RWPE1 (cell line): ENCODE measurements at regions not wholly inside any gene's neighbourhood (a gene's known extent, or its start where the extent isn't known, plus 50 kb on each side); places are given as distances from the start of the nearest gene placed in this dataset.

Experiments used
- CTCF ChIA-PET: fragments of 350-600 bp; sonication (Branson Sonifier 250); formaldehyde crosslinking; extraction: SDS; loops from one replicate; lab custom pipeline; 2021; lab: Yijun Ruan, JAX
- POLR2A ChIA-PET: fragments of 400-600 bp; formaldehyde crosslinking; extraction: SDS; loops from one replicate; lab custom pipeline; 2020; ENCODE audit warnings: antibody characterized with exemption; ENCODE audit not compliant: low non-redundant PET; lab: Yijun Ruan, JAX
- DNase-seq: peaks from one replicate; pipeline ENCODE4 v3.0.0; 2012; ENCODE audit warnings: low spot score
- H3K27ac ChIP-seq: fragments of 450-650 bp; 2 replicates; pipeline ENCODE4 v1.5.1; 2017
- CTCF ChIP-seq: fragments of 450-650 bp; conservative IDR thresholded peaks from 2 replicates; pipeline ENCODE4 v1.5.1; 2017; ENCODE audit warnings: low read depth, mild to moderate bottlenecking

DNA sequence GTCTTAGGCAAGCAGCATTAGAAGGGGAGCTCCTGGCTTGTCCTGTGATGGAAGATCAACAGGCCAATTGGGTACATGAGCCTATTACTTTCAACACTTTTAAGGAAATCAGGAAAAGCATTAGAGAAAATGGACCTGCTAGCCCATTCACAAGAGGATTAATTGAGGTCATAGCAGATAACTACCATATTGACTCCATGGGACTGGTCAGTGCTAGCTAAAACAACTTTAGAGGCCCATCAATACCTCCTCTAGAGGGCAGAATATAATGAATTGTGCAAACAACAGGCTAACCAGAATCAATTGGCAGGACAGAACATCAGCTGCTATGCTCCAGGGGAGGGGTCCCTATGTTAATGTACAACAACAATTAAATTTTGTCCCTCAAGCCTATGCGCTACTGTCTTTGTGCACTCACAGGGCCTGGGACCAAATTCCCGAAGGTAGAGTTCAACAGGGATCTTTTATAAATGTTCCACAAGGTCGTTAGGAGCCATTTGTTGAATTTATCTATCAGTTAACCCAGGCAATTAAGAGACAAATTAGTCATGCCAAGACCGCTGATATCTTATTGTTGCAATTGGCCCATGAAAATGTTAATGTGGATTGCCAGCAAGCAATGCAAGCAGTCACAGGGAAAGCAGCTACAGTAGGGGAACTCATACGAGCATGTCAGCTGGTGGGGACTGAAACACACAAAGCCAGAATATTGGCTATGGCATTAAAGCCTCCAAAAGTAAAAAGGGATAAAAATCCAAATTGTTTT is 106.6 kb upstream of the BTN3A2 start:
- no peak for TF ChIP-seq CTCF
- POLR2A ChIA-PET: interaction anchor here (0.6 kb wide), 1 partner anchor 9 kb away, joined by 3 read pairs; no protein-coding TSS in a partner anchor
- H3K27ac ChIP-seq: no peak overlapping the region
- CTCF ChIA-PET: interaction anchor here (0.6 to 1.1 kb wide), 2 partner anchors 24 to 47 kb away, joined by 3 to 5 read pairs; no protein-coding TSS in a partner anchor
- DNase-seq: no peak

DNA sequence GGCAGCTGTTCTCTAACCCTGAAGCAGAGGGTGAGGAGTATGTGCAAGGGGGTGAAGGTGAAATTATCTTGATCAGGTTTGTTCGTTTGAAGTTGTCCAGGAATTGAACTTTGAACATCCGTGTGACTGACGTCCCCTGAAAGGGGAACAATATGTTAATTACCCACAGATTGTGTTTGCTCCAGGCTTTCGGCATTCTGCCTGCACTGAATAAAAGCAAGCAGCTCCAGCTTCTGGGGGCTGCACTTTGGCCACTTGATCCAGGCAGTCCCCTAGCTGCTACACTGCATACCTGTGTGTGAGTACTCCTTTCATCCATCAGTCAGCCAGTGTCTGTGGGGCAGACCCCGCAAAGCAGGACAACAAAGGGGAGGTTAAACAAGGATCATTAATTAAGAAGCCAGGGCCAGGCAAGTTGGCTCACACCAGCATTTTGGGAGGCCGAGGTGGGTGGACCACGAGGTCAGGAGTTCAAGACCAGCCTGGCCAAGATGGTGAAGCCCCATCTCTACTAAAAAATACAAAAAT is 104.8 kb upstream of the BTN3A2 start:
- no peak for DNase-seq
- TF ChIP-seq CTCF: no peak
- POLR2A ChIA-PET: interaction anchor here (0.6 kb wide), 1 partner anchor 26 kb away, joined by 3 read pairs; no protein-coding TSS in a partner anchor
- CTCF ChIA-PET: no interaction called here
- no peak overlapping the region for H3K27ac ChIP-seq

DNA sequence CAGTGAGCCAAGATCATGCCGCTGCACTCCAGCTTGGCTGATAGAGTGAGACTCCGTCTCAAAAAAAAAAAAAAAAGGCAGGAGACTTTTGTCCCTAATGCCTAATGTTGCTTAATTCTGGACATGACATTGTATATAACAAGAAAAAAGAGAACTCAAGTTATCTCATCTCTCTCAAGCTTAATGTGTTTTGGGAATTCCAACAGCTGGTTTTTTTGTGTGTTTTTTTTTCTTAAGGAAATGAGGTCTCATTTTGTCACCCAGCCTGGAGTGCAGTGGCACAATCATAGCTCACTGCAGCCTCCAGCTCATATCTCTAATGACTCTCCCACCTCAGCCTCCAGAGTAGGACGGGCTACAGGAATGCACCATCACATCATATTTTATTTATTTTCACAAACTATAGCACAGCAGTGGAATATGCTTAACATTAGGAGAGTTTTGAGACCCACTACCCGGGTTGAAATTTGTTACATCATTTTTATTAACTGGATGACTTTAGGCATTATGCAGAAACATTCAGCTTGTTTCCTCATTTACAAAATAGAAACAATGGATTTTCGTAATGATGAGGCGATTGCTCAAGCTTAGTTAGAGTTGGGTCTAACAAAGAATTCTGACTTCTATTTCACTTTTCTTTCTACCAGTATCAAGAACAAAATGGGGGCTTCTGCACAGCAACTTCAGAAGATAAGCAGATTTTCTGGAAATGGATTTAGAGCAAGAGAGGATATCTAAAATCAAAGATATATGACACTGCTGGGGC is 104.1 kb upstream of the BTN3A2 start:
- no peak for DNase-seq
- no peak for TF ChIP-seq CTCF
- ChIA-PET CTCF (no interaction called here), POLR2A (interaction anchor here (0.6 kb wide), 1 partner anchor 27 kb away, joined by 3 read pairs; no protein-coding TSS in a partner anchor)
- H3K27ac ChIP-seq: no peak overlapping the region

DNA sequence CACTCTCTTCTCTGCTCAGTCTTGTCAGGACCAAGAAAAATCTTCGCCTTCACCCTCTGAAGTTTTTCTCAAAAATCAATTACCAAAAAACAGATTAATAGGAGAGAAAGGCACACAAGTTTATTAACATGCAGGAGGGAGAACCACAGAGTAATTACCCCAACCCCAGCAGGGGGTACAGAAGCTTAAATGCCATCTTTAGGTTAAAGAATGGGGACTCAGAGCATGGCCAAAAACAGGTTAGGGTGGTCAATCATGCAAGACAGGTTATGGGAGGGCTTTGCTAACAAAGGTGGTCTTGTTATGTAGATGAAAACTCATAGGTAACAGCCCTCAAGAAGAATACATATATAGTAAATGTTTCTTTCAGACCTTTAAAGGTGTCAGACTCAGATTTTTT is 100.5 kb upstream of the BTN3A2 start:
- DNase-seq: no peak
- no peak overlapping the region for H3K27ac ChIP-seq
- ChIA-PET POLR2A (no interaction called here), CTCF (interaction anchor here (0.8 kb wide), 1 partner anchor 13 kb away, joined by 4 read pairs; a partner anchor contains a TSS)
- TF ChIP-seq CTCF: no peak

- no peak for TF ChIP-seq CTCF
- DNase-seq: no peak
- POLR2A ChIA-PET: interaction anchor here (0.5 to 1.6 kb wide), 3 partner anchors 9 to 51 kb away, joined by 3 to 10 read pairs (median 3); a partner anchor contains a TSS
- CTCF ChIA-PET: interaction anchor here (0.6 to 0.9 kb wide), 2 partner anchors 16 to 64 kb away, joined by 3 to 5 read pairs; a partner anchor contains a TSS
- H3K27ac ChIP-seq: no peak overlapping the region
Observed at GRCh38 chr6:26267083-26267589, 97.9 kb upstream of the BTN3A2 start.
